IMR-90 (cell line): ENCODE measurements at regions not wholly inside any gene's neighbourhood (a gene's known extent, or its start where the extent isn't known, plus 50 kb on each side); places are given as distances from the start of the nearest gene placed in this dataset.

Experiments used
- CEBPB ChIP-seq: IDR thresholded peaks from 2 replicates; pipeline ENCODE4 v1.6.1; 2012; ENCODE audit warnings: low read depth, low read length, improper control_type of control experiment
- FOS ChIP-seq: fragments of 150-350 bp; IDR thresholded peaks from 2 replicates; pipeline ENCODE4 v1.6.1; 2016; ENCODE audit warnings: low read depth, low read length
- POLR2A ChIP-seq: IDR thresholded peaks from 2 replicates; pipeline ENCODE4 v1.6.1; 2012; ENCODE audit warnings: mild to moderate bottlenecking, low read depth, low read length
- RAD21 ChIP-seq: IDR thresholded peaks from 2 replicates; pipeline ENCODE4 v1.6.1; 2012; ENCODE audit warnings: low read length, improper control_type of control experiment
- TF ChIP-seq, protein P1 (sequence below): conservative IDR thresholded peaks from 2 replicates; pipeline ENCODE4 v1.5.1; 2012; ENCODE audit warnings: mild to moderate bottlenecking, low read depth, low read length, improper control_type of control experiment

DNA sequence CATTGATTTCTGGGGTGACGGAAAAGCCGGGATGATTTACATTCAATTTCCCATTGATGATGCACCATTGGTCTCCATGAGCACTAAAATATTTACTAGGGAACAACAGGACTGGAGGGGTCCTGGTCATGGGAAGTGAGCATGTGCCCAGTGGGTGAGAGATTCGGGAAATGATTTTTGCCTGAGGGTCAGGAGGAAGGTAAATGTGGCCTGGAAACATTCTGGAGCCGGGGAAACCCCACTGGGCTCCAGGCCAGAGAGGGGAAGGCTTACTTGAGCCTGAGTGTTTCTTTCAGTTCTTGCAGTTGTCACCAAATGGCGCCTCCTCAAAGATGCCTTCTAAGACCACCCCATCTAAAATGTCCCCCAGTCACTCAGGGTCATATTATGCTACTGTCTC lies 532.3 kb upstream of the TBX3 start:
- no peak for TF ChIP-seq CEBPB
- TF ChIP-seq, protein P1, sequence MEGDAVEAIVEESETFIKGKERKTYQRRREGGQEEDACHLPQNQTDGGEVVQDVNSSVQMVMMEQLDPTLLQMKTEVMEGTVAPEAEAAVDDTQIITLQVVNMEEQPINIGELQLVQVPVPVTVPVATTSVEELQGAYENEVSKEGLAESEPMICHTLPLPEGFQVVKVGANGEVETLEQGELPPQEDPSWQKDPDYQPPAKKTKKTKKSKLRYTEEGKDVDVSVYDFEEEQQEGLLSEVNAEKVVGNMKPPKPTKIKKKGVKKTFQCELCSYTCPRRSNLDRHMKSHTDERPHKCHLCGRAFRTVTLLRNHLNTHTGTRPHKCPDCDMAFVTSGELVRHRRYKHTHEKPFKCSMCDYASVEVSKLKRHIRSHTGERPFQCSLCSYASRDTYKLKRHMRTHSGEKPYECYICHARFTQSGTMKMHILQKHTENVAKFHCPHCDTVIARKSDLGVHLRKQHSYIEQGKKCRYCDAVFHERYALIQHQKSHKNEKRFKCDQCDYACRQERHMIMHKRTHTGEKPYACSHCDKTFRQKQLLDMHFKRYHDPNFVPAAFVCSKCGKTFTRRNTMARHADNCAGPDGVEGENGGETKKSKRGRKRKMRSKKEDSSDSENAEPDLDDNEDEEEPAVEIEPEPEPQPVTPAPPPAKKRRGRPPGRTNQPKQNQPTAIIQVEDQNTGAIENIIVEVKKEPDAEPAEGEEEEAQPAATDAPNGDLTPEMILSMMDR, result no peak
- TF ChIP-seq POLR2A, result no peak
- TF ChIP-seq RAD21, result no peak
- no peak for TF ChIP-seq FOS
